ENCODE measurements at regions not wholly inside any gene's neighbourhood (a gene's known extent, or its start where the extent isn't known, plus 50 kb on each side); places are given as distances from the start of the nearest gene placed in this dataset.

DNA sequence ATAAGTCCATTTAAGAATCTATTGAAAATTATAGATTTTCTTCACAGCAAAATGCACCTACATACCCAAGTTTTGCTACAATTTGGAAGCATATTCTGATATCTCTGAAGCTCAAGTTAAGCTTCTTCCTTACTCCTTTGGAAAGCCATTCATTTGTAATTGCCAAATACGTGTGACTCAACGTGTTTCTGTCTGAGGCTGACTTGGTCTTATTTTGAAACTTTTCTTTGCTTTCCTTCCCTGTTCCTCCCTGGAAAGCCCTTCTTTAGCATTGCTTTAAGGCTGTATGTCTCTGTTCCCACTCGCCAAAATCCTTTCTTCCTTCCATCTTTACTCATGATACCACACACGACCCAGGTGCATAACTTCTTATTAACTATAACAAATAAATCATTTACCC lies 232.0 kb downstream of the ZBBX start (continued):
- TF ChIP-seq HEYL (CRISPR knock-in tag; IDR thresholded peaks at IDR 0.05) (no peak), HOXA7 (CRISPR knock-in tag; IDR thresholded peaks at IDR 0.05) (no peak)
- TF ChIP-seq, protein P1, sequence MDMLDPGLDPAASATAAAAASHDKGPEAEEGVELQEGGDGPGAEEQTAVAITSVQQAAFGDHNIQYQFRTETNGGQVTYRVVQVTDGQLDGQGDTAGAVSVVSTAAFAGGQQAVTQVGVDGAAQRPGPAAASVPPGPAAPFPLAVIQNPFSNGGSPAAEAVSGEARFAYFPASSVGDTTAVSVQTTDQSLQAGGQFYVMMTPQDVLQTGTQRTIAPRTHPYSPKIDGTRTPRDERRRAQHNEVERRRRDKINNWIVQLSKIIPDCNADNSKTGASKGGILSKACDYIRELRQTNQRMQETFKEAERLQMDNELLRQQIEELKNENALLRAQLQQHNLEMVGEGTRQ (IDR thresholded peaks at IDR 0.05), result no peak

DNA sequence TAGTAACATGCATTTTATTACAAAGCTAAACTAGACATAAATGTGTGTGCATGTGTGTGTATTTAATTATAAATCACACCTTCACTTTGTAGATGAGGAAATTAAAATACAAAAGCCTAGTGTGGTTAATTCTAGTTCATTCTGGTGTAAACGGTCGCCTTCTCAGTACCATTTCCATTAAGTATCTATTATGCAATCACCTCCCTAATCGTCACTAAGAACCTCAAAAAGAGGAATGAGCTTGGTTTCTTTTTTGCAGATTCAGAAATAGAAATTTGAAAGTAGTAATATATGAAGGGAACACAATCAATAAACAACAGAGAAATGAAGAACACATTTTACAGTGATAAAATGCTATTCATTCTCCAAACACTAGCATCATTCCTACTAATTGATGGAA lies 233.2 kb downstream of the ZBBX start:
- 45% methylated on average over 3 of the region's 3 CpGs for WGBS (ENCODE audit: missing lambda C conversion rate)
- CTCF ChIA-PET, result no interaction called here
- TF ChIP-seq ZC3H11A (IDR thresholded peaks at IDR 0.05), result no peak
- TF ChIP-seq, protein P2, sequence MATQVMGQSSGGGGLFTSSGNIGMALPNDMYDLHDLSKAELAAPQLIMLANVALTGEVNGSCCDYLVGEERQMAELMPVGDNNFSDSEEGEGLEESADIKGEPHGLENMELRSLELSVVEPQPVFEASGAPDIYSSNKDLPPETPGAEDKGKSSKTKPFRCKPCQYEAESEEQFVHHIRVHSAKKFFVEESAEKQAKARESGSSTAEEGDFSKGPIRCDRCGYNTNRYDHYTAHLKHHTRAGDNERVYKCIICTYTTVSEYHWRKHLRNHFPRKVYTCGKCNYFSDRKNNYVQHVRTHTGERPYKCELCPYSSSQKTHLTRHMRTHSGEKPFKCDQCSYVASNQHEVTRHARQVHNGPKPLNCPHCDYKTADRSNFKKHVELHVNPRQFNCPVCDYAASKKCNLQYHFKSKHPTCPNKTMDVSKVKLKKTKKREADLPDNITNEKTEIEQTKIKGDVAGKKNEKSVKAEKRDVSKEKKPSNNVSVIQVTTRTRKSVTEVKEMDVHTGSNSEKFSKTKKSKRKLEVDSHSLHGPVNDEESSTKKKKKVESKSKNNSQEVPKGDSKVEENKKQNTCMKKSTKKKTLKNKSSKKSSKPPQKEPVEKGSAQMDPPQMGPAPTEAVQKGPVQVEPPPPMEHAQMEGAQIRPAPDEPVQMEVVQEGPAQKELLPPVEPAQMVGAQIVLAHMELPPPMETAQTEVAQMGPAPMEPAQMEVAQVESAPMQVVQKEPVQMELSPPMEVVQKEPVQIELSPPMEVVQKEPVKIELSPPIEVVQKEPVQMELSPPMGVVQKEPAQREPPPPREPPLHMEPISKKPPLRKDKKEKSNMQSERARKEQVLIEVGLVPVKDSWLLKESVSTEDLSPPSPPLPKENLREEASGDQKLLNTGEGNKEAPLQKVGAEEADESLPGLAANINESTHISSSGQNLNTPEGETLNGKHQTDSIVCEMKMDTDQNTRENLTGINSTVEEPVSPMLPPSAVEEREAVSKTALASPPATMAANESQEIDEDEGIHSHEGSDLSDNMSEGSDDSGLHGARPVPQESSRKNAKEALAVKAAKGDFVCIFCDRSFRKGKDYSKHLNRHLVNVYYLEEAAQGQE (IDR thresholded peaks at IDR 0.05), result no peak
- TF ChIP-seq JUN (IDR thresholded peaks at IDR 0.05), result no peak
- no peak for TF ChIP-seq SMC3 (IDR thresholded peaks at IDR 0.05)
- no peak for TF ChIP-seq EHF (CRISPR knock-in tag; IDR thresholded peaks at IDR 0.05)
- TF ChIP-seq NR3C1 (IDR thresholded peaks at IDR 0.05), result no peak
- no peak for TF ChIP-seq RAD21 (conservative IDR thresholded peaks at IDR 0.05 in 1 of 2, IDR thresholded peaks at IDR 0.05 in 1 of 2)
- TF ChIP-seq CBX8 (IDR thresholded peaks at IDR 0.05), result no peak
- no peak for TF ChIP-seq MYC (IDR thresholded peaks at IDR 0.05; ENCODE audit: borderline replicate concordance, low read length)
- no peak overlapping the region for H3K4me3 ChIP-seq
- no peak overlapping the region for H3K4me2 ChIP-seq
- H3K9me3 ChIP-seq, result no peaks in the 10 kb centered on the region
- POLR2A ChIA-PET, result no interaction called here
- H3K4me1 ChIP-seq, result no peaks in the 10 kb centered on the region
- DNase-seq (ENCODE audit: low read depth in 1 of 2, low spot score in 1 of 2) (no peak), FAIRE-seq (no peak), ATAC-seq (no peak)
- H3K27ac ChIP-seq, result no peak overlapping the region

- POLR2A ChIA-PET, result no interaction called here
- CTCF ChIA-PET, result no interaction called here
These were observed 254.3 kb downstream of the ZBBX start for GRCh38 chr3:167125612-167126407.

DNA sequence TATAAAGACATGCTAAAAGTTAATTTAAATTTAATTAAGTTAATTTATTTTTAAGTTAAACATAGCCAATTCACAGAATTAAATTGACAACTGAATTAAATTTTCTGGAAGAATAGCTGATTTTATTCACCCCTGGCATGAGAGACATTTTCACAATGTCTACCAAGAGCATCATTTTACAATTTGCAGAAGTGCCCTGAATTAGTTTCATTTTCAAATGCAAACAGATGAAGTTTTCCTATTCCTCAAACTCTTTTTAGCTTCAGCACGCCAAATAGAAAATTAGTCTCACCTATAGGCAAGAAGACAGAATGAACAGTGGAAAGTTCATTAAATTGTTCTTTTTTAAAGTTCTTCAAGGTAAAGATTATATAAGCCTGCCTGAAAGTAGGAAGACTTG lies 259.3 kb downstream of the ZBBX start:
- FAIRE-seq (no peak), ATAC-seq (no peak), DNase-seq (ENCODE audit: low read depth in 1 of 2, low spot score in 1 of 2) (no peak)
- WGBS (ENCODE audit: missing lambda C conversion rate), result 23% methylated on average over 1 of the region's 1 CpG
- Histone ChIP-seq H3K27ac (no peak overlapping the region), H3K4me1 (no peaks in the 10 kb centered on the region), H3K4me2 (no peak overlapping the region), H3K9me3 (no peaks in the 10 kb centered on the region), H3K4me3 (no peak overlapping the region)
- TF ChIP-seq, protein P2 (IDR thresholded peaks at IDR 0.05), result no peak
- TF ChIP-seq, protein P3, sequence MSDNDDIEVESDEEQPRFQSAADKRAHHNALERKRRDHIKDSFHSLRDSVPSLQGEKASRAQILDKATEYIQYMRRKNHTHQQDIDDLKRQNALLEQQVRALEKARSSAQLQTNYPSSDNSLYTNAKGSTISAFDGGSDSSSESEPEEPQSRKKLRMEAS (IDR thresholded peaks at IDR 0.05), result no peak
- TF ChIP-seq HOXB5 (CRISPR knock-in tag; IDR thresholded peaks at IDR 0.05) (no peak), BHLHE40 (IDR thresholded peaks at IDR 0.05; ENCODE audit: low read depth, low read length) (no peak), NPAS2 (CRISPR knock-in tag; IDR thresholded peaks at IDR 0.05; ENCODE audit: borderline replicate concordance) (no peak), RCOR1 (IDR thresholded peaks at IDR 0.05; ENCODE audit: low read depth, low read length) (no peak), RAD21 (conservative IDR thresholded peaks at IDR 0.05 in 1 of 2, IDR thresholded peaks at IDR 0.05 in 1 of 2) (no peak), JUNB (IDR thresholded peaks at IDR 0.05) (no peak), GATA3 (IDR thresholded peaks at IDR 0.05; ENCODE audit: borderline replicate concordance) (no peak), MAFK (IDR thresholded peaks at IDR 0.05; ENCODE audit: partially characterized antibody) (no peak), EHMT2 (IDR thresholded peaks at IDR 0.05; ENCODE audit: low read depth) (no peak), FOSB (CRISPR knock-in tag; IDR thresholded peaks at IDR 0.05) (no peak), CHD2 (IDR thresholded peaks at IDR 0.05; ENCODE audit: low read length, partially characterized antibody) (no peak), CHD4 (IDR thresholded peaks at IDR 0.05; ENCODE audit: borderline replicate concordance) (no peak)
- ChIA-PET CTCF (no interaction called here), POLR2A (no interaction called here)

More at GRCh38 chr3:167125612-167126407, 254.3 kb downstream of the ZBBX start:
- TF ChIP-seq NFE2L2 (conservative IDR thresholded peaks at IDR 0.05; ENCODE audit: low read length) (no peak), JUN (IDR thresholded peaks at IDR 0.05) (no peak), TP53 (CRISPR knock-in tag; IDR thresholded peaks at IDR 0.05) (no peak)
- ATAC-seq (no peak), FAIRE-seq (no peak), DNase-seq (ENCODE audit: low read depth in 1 of 2, low spot score in 1 of 2) (no peak)
- Histone ChIP-seq H3K4me2 (no peak overlapping the region), H3K9me3 (no peaks in the 10 kb centered on the region), H3K27ac (no peak overlapping the region), H3K4me1 (no peaks in the 10 kb centered on the region), H3K4me3 (no peak overlapping the region)
- 20% methylated on average over 3 of the region's 3 CpGs for WGBS (ENCODE audit: missing lambda C conversion rate)
